C4-2B (cell line): ENCODE measurements at regions not wholly inside any gene's neighbourhood (a gene's known extent, or its start where the extent isn't known, plus 50 kb on each side); places are given as distances from the start of the nearest gene placed in this dataset.

Experiments used
- ZFX ChIP-seq: fragments of 450-650 bp; IDR thresholded peaks from 2 replicates; pipeline ENCODE4 v1.6.1; 2017
- TF ChIP-seq, protein P1 (sequence below): fragments of 450-650 bp; conservative IDR thresholded peaks from 2 replicates; pipeline ENCODE4 v1.5.1; 2017; ENCODE audit warnings: mild to moderate bottlenecking

DNA sequence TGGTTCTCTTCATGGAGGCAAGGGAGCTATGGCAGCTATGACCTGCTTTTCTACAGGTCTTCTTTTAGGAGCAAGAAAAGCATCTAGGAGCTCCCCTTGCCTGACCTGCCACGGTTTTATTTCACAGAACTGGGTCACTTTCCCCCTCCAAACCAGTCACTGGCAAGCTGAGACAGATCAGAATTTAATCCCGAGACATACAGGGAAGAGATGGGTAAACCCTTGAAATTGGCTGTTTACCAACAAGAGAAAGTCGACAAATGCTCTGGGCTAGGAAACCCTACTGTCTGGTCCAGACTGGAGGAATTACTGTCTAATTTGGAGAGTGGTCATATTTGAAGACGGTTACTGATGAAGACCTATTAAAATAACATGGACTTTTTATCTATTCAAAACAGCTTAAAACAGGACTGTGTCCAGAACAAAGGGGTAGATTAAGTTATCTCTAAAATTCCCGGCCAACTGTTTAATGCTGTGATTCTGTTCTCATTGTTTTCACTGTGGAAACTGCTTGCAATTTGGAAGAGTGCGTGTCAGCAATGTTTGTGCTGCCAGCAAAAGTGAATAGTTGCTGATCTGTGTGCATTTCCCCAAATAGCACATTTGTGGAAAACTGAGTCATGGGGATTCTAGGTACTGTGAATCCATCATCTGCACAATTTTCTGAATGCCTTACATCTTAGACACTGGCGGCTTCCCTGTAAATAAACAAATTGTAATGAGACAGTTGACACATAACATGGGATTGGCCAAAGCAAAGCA, 73.4 kb upstream of the EEA1 start:
- no peak for TF ChIP-seq ZFX
- TF ChIP-seq, protein P1, sequence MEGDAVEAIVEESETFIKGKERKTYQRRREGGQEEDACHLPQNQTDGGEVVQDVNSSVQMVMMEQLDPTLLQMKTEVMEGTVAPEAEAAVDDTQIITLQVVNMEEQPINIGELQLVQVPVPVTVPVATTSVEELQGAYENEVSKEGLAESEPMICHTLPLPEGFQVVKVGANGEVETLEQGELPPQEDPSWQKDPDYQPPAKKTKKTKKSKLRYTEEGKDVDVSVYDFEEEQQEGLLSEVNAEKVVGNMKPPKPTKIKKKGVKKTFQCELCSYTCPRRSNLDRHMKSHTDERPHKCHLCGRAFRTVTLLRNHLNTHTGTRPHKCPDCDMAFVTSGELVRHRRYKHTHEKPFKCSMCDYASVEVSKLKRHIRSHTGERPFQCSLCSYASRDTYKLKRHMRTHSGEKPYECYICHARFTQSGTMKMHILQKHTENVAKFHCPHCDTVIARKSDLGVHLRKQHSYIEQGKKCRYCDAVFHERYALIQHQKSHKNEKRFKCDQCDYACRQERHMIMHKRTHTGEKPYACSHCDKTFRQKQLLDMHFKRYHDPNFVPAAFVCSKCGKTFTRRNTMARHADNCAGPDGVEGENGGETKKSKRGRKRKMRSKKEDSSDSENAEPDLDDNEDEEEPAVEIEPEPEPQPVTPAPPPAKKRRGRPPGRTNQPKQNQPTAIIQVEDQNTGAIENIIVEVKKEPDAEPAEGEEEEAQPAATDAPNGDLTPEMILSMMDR = no peak
